WI38 (cell line): ENCODE measurements at regions not wholly inside any gene's neighbourhood (a gene's known extent, or its start where the extent isn't known, plus 50 kb on each side); places are given as distances from the start of the nearest gene placed in this dataset.
A peak's percentile ranks its signal among the peaks of the same experiment; 100 is the strongest.

Experiments used
- H3K4me3 ChIP-seq: 2 replicates; pipeline ENCODE4 v1.5.1; 2011; ENCODE audit warnings: low read depth, mild to moderate bottlenecking, control low read depth, low read length
- TF ChIP-seq, protein P1 (sequence below): IDR thresholded peaks from 2 replicates; pipeline ENCODE4 v1.5.1; 2012; ENCODE audit warnings: low read depth, mild to moderate bottlenecking, control low read depth, low read length

DNA sequence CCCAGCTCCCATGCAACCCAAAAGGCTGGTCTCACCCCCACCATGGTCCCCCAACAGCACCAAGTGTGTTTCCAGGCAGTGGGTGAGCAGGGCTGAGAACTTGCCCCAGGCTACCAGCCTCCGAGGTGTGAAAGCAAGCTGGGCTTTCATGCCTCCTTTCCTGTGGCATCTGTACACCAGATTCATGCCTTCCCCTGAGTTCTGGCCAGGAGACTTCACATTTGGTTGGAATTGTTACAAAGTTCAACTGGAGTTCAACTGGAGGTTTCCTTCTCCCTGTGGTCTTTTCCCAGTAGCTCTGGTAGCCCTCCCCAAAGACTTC, 77.6 kb upstream of the RAB40AL start:
- TF ChIP-seq, protein P1, sequence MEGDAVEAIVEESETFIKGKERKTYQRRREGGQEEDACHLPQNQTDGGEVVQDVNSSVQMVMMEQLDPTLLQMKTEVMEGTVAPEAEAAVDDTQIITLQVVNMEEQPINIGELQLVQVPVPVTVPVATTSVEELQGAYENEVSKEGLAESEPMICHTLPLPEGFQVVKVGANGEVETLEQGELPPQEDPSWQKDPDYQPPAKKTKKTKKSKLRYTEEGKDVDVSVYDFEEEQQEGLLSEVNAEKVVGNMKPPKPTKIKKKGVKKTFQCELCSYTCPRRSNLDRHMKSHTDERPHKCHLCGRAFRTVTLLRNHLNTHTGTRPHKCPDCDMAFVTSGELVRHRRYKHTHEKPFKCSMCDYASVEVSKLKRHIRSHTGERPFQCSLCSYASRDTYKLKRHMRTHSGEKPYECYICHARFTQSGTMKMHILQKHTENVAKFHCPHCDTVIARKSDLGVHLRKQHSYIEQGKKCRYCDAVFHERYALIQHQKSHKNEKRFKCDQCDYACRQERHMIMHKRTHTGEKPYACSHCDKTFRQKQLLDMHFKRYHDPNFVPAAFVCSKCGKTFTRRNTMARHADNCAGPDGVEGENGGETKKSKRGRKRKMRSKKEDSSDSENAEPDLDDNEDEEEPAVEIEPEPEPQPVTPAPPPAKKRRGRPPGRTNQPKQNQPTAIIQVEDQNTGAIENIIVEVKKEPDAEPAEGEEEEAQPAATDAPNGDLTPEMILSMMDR, result no peak
- no peak overlapping the region for H3K4me3 ChIP-seq

DNA sequence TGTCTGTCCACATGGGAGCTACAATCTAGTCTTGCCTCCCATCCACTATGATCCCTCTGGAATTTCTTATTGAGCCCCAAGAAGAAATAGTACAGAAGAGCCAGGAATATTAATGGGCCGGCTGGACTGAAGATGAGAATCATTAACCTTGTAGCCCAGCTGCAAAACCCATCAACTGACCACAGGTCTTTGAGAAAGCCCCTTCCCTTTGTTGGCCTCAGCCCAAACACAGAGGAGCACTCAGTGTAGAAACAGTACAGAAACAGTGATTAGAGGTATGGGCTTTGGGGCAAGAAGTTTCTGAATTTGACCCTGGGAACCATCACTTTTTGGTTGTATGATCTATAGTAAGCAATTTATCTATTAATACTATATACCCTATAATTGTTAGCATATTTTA, 76.8 kb upstream of the RAB40AL start:
- TF ChIP-seq, protein P1, result no peak

DNA sequence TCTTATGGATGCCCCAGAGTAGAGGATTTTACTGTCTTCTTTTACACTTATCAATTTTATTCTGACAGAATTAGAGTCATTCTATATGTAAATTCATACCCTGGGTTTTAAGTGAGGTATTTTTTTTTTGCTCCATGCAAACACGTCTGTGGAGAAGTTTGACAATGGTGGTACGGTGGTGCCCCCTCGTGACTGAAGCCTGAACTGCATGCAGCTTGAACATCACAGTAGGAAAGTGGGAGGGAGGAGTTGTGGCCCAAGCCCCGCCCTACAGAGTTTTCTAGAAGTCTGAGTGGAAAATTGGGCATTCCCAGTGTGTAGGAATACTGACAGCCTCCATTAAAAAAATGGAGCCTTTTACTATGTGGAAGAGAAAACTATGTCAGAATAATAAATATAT, 73.3 kb upstream of the RAB40AL start:
- H3K4me3 ChIP-seq, result no peak overlapping the region
- TF ChIP-seq, protein P1, result peak; percentile 90

More for the DNA sequence above, 76.8 kb upstream of the RAB40AL start:
- no peak overlapping the region for H3K4me3 ChIP-seq

DNA sequence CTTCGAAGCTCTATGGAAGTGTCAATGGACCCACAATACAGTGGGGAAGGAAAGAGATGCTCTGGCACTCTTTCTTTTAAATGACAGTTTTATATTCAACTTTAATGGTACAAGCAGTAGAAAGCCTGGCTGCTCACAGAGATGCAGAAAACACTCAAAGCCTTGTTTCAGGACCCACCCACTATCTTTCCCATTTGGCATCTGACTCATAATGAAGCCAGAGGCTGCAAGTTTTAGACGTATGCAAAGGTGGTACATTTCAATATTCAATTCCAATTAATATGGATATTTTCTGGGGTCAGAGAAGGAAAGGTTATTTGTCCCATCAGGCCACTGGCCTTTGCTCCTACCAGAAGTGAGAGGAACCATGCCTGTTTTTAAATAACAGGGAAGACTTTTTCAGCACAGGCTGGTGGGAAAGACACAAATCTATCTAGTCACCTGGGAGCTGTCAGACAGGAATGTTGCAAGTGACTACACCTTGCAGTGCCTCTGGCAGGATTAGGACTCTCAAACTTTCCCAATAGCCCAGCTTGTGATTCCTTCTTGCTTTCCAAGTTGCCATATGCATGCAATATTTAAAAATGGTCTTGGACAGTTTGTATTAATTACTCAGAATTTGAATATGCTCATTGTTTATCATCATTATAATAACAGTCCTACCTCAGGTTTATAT, 70.0 kb upstream of the RAB40AL start:
- TF ChIP-seq, protein P1, result no peak
- H3K4me3 ChIP-seq, result no peak overlapping the region

DNA sequence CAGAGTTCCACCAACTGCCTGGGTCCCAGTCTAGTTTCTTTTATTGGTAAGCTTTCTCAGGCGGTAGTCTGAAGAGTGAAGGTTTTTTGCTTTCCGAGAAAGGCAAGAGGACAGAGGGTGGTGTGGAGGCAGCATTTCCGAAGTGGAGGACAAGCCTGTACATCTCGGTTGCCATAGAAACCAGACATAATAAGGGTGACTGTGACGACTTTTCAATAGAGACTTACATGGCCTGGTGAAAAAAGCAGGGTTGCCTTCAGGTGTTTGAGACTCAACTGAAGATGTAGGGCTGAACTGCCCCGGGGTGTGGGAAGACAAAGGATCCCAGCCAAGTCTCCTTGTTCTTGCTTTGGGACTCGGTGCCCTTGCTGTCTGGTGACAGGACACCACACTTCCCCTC, 53.6 kb upstream of the RAB40AL start:
- no peak overlapping the region for H3K4me3 ChIP-seq
- TF ChIP-seq, protein P1, result no peak
